GM23338 (cell line): ENCODE measurements at regions not wholly inside any gene's neighbourhood (a gene's known extent, or its start where the extent isn't known, plus 50 kb on each side); places are given as distances from the start of the nearest gene placed in this dataset.

ENCODE experiments used
- ATAC-seq: fragments of 200-7000 bp; cut with Tn5 transposase; 3 replicates; pipeline ENCODE4 v1.9.1; 2020
- DNase-seq: peaks from one replicate; pipeline ENCODE4 v3.0.0-alpha.2; 2015; ENCODE audit warnings: low spot score
- H2AFZ ChIP-seq: fragments of 200-600 bp; sonication (generic); 2 replicates; pipeline ENCODE4 v1.8.0; 2016; ENCODE audit warnings: antibody characterized with exemption, mild to moderate bottlenecking, moderate library complexity
- H3F3A ChIP-seq: fragments of 200-600 bp; sonication (generic); replicated peaks from 2 replicates; pipeline ENCODE4 v1.8.0; 2017; ENCODE audit warnings: antibody characterized with exemption, mixed run types, low read depth
- H3K27ac ChIP-seq: fragments of 200-600 bp; sonication (generic); 2 replicates; pipeline ENCODE4 v1.6.1; 2016; ENCODE audit warnings: low read depth
- H3K27me3 ChIP-seq: fragments of 200-600 bp; sonication (generic); 2 replicates; pipeline ENCODE4 v1.8.0; 2016; ENCODE audit warnings: mild to moderate bottlenecking, mixed run types, moderate library complexity; ENCODE audit not compliant: insufficient read depth
- H3K36me3 ChIP-seq: fragments of 200-600 bp; sonication (generic); 2 replicates; pipeline ENCODE4 v1.8.0; 2016; ENCODE audit warnings: mild to moderate bottlenecking; ENCODE audit not compliant: insufficient read depth
- H3K4me1 ChIP-seq: fragments of 200-600 bp; sonication (generic); 2 replicates; pipeline ENCODE4 v1.8.0; 2016; ENCODE audit warnings: mild to moderate bottlenecking, moderate library complexity; ENCODE audit not compliant: insufficient read depth
- H3K4me2 ChIP-seq: fragments of 200-600 bp; sonication (generic); 2 replicates; pipeline ENCODE4 v1.7.1; 2017; ENCODE audit warnings: mixed run types
- H3K4me3 ChIP-seq: fragments of 200-600 bp; sonication (generic); 2 replicates; pipeline ENCODE4 v1.6.1; 2016; ENCODE audit warnings: mixed run types
- H3K79me2 ChIP-seq: fragments of 200-600 bp; sonication (generic); replicated peaks from 2 replicates; pipeline ENCODE4 v1.8.0; 2017; ENCODE audit warnings: mild to moderate bottlenecking; ENCODE audit not compliant: insufficient read depth
- H3K9me2 ChIP-seq: fragments of 200-600 bp; sonication (generic); 2 replicates; pipeline ENCODE4 v1.8.0; 2017; ENCODE audit not compliant: insufficient read depth
- H4K20me1 ChIP-seq: fragments of 200-600 bp; sonication (generic); replicated peaks from 2 replicates; pipeline ENCODE4 v1.8.0; 2017; ENCODE audit warnings: mild to moderate bottlenecking; ENCODE audit not compliant: insufficient read depth
- H3K27ac Mint-ChIP-seq: 2 replicates; pipeline ENCODE4 v1.8.0; 2020; ENCODE audit warnings: inconsistent platforms, mild to moderate bottlenecking, moderate library complexity, mixed read lengths
- H3K27me3 Mint-ChIP-seq: 3 replicates; pipeline ENCODE4 v1.8.0; 2022; ENCODE audit warnings: low read depth, mild to moderate bottlenecking, moderate library complexity, mixed read lengths, inconsistent platforms; ENCODE audit not compliant: insufficient read depth, poor library complexity
- H3K36me3 Mint-ChIP-seq: 3 replicates; pipeline ENCODE4 v1.8.0; 2021; ENCODE audit warnings: low read depth, mild to moderate bottlenecking, inconsistent platforms, moderate library complexity, mixed read lengths
- H3K4me1 Mint-ChIP-seq: 3 replicates; pipeline ENCODE4 v1.8.0; 2020; ENCODE audit warnings: mild to moderate bottlenecking, inconsistent platforms, mixed read lengths
- H3K4me3 Mint-ChIP-seq: 3 replicates; pipeline ENCODE4 v1.8.0; 2021; ENCODE audit warnings: moderate library complexity, mild to moderate bottlenecking, inconsistent platforms, mixed read lengths
- H3K9me3 Mint-ChIP-seq: 3 replicates; pipeline ENCODE4 v1.8.0; 2020; ENCODE audit warnings: moderate library complexity, mild to moderate bottlenecking, inconsistent platforms, mixed read lengths
- ETS1 ChIP-seq: IDR thresholded peaks from 2 replicates; pipeline ENCODE4 v1.6.1; 2016; ENCODE audit warnings: antibody characterized with exemption
- EZH2phosphoT487 ChIP-seq: fragments of 200-600 bp; sonication (generic); IDR thresholded peaks from one replicate; pipeline ENCODE4 v1.8.1; 2018; ENCODE audit warnings: antibody characterized with exemption; ENCODE audit not compliant: unreplicated experiment
- NANOG ChIP-seq: IDR thresholded peaks from 2 replicates; pipeline ENCODE4 v1.6.1; 2016; ENCODE audit warnings: antibody characterized with exemption, borderline replicate concordance
- POLR2AphosphoS5 ChIP-seq: IDR thresholded peaks from 2 replicates; pipeline ENCODE4 v1.6.1; 2016; ENCODE audit warnings: antibody characterized with exemption, low read depth
- STAT1 ChIP-seq: IDR thresholded peaks from one replicate; pipeline ENCODE4 v1.6.1; 2016; ENCODE audit warnings: antibody characterized with exemption; ENCODE audit not compliant: unreplicated experiment
- TF ChIP-seq, protein P1 (sequence below): fragments of 250-450 bp; sonication (Bioruptor Pico); IDR thresholded peaks from 2 replicates; pipeline ENCODE4 v1.5.0; 2020; ENCODE audit warnings: mild to moderate bottlenecking, moderate library complexity

DNA sequence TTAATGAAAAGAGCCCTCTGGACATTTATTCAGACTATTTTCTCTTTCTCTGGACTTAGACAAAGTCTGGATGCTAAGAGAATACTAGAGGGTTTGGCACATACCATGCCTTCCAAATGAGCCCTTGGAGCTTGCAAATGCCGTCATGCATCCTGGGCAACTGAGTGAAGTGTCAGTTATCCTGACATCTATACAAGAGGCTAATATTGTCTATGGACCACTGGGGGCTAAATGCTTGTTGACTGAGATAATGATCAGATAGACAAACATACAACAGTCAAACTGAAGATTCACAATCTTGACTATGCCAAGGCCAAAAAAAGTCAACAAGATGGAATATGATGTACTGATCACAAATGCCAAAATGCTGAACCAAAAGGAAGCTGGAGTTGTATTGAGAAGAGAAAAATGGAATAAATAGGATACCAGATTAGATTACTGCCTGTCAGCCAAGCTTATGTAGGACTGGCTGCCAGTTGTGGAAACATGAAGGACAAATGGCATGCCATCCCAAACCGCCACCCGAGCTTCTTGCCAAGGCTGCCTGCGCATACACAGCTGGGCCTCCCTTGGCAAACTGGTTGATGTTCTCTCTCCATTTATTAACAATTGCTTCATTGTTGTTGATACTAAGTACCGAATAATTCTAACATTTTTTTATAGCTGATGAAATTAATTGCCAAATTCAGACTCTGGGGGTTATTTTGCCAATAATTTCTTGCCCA, 240.1 kb upstream of the GRAMD2B start (continued):
- TF ChIP-seq, protein P1, sequence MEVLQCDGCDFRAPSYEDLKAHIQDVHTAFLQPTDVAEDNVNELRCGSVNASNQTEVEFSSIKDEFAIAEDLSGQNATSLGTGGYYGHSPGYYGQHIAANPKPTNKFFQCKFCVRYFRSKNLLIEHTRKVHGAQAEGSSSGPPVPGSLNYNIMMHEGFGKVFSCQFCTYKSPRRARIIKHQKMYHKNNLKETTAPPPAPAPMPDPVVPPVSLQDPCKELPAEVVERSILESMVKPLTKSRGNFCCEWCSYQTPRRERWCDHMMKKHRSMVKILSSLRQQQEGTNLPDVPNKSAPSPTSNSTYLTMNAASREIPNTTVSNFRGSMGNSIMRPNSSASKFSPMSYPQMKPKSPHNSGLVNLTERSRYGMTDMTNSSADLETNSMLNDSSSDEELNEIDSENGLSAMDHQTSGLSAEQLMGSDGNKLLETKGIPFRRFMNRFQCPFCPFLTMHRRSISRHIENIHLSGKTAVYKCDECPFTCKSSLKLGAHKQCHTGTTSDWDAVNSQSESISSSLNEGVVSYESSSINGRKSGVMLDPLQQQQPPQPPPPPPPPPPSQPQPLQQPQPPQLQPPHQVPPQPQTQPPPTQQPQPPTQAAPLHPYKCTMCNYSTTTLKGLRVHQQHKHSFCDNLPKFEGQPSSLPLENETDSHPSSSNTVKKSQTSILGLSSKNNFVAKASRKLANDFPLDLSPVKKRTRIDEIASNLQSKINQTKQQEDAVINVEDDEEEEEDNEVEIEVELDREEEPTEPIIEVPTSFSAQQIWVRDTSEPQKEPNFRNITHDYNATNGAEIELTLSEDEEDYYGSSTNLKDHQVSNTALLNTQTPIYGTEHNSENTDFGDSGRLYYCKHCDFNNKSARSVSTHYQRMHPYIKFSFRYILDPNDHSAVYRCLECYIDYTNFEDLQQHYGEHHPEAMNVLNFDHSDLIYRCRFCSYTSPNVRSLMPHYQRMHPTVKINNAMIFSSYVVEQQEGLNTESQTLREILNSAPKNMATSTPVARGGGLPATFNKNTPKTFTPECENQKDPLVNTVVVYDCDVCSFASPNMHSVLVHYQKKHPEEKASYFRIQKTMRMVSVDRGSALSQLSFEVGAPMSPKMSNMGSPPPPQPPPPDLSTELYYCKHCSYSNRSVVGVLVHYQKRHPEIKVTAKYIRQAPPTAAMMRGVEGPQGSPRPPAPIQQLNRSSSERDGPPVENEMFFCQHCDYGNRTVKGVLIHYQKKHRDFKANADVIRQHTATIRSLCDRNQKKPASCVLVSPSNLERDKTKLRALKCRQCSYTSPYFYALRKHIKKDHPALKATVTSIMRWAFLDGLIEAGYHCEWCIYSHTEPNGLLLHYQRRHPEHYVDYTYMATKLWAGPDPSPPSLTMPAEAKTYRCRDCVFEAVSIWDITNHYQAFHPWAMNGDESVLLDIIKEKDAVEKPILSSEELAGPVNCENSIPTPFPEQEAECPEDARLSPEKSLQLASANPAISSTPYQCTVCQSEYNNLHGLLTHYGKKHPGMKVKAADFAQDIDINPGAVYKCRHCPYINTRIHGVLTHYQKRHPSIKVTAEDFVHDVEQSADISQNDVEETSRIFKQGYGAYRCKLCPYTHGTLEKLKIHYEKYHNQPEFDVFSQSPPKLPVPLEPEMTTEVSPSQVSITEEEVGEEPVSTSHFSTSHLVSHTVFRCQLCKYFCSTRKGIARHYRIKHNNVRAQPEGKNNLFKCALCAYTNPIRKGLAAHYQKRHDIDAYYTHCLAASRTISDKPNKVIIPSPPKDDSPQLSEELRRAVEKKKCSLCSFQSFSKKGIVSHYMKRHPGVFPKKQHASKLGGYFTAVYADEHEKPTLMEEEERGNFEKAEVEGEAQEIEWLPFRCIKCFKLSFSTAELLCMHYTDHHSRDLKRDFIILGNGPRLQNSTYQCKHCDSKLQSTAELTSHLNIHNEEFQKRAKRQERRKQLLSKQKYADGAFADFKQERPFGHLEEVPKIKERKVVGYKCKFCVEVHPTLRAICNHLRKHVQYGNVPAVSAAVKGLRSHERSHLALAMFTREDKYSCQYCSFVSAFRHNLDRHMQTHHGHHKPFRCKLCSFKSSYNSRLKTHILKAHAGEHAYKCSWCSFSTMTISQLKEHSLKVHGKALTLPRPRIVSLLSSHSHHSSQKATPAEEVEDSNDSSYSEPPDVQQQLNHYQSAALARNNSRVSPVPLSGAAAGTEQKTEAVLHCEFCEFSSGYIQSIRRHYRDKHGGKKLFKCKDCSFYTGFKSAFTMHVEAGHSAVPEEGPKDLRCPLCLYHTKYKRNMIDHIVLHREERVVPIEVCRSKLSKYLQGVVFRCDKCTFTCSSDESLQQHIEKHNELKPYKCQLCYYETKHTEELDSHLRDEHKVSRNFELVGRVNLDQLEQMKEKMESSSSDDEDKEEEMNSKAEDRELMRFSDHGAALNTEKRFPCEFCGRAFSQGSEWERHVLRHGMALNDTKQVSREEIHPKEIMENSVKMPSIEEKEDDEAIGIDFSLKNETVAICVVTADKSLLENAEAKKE (CRISPR knock-in tag): no peak
- TF ChIP-seq EZH2phosphoT487 (no peak), ETS1 (no peak), POLR2AphosphoS5 (no peak), NANOG (no peak)

DNA sequence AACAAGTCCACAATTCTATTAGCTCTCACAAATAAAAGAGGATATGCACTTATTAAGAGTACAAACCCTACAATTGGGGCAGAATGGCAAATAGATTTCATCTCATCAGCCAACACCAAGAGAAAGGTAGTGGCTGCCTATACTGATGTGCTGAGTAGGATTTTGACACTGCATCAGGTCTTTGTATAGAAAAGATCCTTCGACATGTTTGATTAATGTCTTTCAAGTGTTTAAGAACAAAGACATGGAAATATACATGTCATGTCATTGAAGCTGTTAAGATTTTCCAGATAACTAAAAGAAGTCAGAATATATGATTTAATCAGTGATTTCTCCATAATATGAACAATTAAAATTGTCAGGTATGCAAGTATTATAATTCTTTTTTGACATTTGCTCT, 238.7 kb upstream of the GRAMD2B start:
- ATAC-seq: no peak
- no peak overlapping the region for H3K4me3 Mint-ChIP-seq
- H3K36me3 Mint-ChIP-seq: no peaks in the 10 kb centered on the region
- Histone ChIP-seq H3K4me2 (no peak overlapping the region), H2AFZ (no peak overlapping the region), H3K4me1 (no peaks in the 10 kb centered on the region; the same call in 1 of the 2 replicates), H3K79me2 (no peaks in the 10 kb centered on the region), H3K27ac (no peak overlapping the region), H3K36me3 (no peaks in the 10 kb centered on the region), H3F3A (no peaks in the 10 kb centered on the region), H3K4me3 (no peak overlapping the region), H3K27me3 (no peaks in the 10 kb centered on the region), H3K9me2 (no peaks in the 10 kb centered on the region), H4K20me1 (no peaks in the 10 kb centered on the region)
- no peak for DNase-seq
- H3K27me3 Mint-ChIP-seq: peaks cover 2% of the 10 kb centered on the region
- peaks cover 15% of the 10 kb centered on the region for H3K4me1 Mint-ChIP-seq
- H3K27ac Mint-ChIP-seq: no peak overlapping the region
- peaks cover 5% of the 10 kb centered on the region; the same call in 2 of the 3 replicates for H3K9me3 Mint-ChIP-seq
- TF ChIP-seq ETS1 (no peak), STAT1 (no peak), POLR2AphosphoS5 (no peak)
- TF ChIP-seq, protein P1 (CRISPR knock-in tag): no peak
